ENCODE measurements at regions not wholly inside any gene's neighbourhood (a gene's known extent, or its start where the extent isn't known, plus 50 kb on each side); places are given as distances from the start of the nearest gene placed in this dataset.

- no peak for DNase-seq
Measured at GRCh38 chr2:177038787-177039484, 173.7 kb upstream of the HNRNPA3 start.

- DNase-seq = no peak
Measured at GRCh38 chr2:177042311-177042710, 170.3 kb upstream of the HNRNPA3 start.

- no peak for DNase-seq
Measured at GRCh38 chr2:177044671-177045070, 167.9 kb upstream of the HNRNPA3 start.

GRCh38 chr2:177048981-177049380 is 163.6 kb upstream of the HNRNPA3 start:
- no peak for DNase-seq

GRCh38 chr2:177051278-177051677 is 161.3 kb upstream of the HNRNPA3 start:
- no peak for DNase-seq

GRCh38 chr2:177052471-177052870 is 160.1 kb upstream of the HNRNPA3 start:
- DNase-seq = no peak

- DNase-seq = no peak
Measured at GRCh38 chr2:177053038-177053437, 159.6 kb upstream of the HNRNPA3 start.

GRCh38 chr2:177053716-177054115 is 158.9 kb upstream of the HNRNPA3 start:
- no peak for DNase-seq

- no peak for DNase-seq
Measured at GRCh38 chr2:177056481-177056929, 156.1 kb upstream of the HNRNPA3 start.

- no peak for DNase-seq
Measured at GRCh38 chr2:177058747-177059146, 153.8 kb upstream of the HNRNPA3 start.

- no peak for DNase-seq
Measured at GRCh38 chr2:177059293-177059692, 153.3 kb upstream of the HNRNPA3 start.

- no peak for DNase-seq
Measured at GRCh38 chr2:177063331-177063730, 149.3 kb upstream of the HNRNPA3 start.

GRCh38 chr2:177064422-177064821 is 148.2 kb upstream of the HNRNPA3 start:
- no peak for DNase-seq

GRCh38 chr2:177068967-177069366 is 143.6 kb upstream of the HNRNPA3 start:
- DNase-seq = no peak

GRCh38 chr2:177072090-177072489 is 140.5 kb upstream of the HNRNPA3 start:
- no peak for DNase-seq

- DNase-seq = no peak
Measured at GRCh38 chr2:177073611-177074010, 139.0 kb upstream of the HNRNPA3 start.

- no peak for DNase-seq
Measured at GRCh38 chr2:177074099-177074710, 138.4 kb upstream of the HNRNPA3 start.

GRCh38 chr2:177075254-177075653 is 137.3 kb upstream of the HNRNPA3 start:
- no peak for DNase-seq

GRCh38 chr2:177076636-177077179 is 135.9 kb upstream of the HNRNPA3 start:
- DNase-seq = no peak

- DNase-seq = no peak
Measured at GRCh38 chr2:177077778-177078177, 134.8 kb upstream of the HNRNPA3 start.

GRCh38 chr2:177078416-177078815 is 134.2 kb upstream of the HNRNPA3 start:
- no peak for DNase-seq

- no peak for DNase-seq
Measured at GRCh38 chr2:177078855-177079254, 133.7 kb upstream of the HNRNPA3 start.

GRCh38 chr2:177080746-177081284 is 131.8 kb upstream of the HNRNPA3 start:
- no peak for DNase-seq

- DNase-seq = no peak
Measured at GRCh38 chr2:177084607-177085006, 128.0 kb upstream of the HNRNPA3 start.
